Sigmoid colon (tissue), 6 donors: ENCODE measurements at regions not wholly inside any gene's neighbourhood (a gene's known extent, or its start where the extent isn't known, plus 50 kb on each side); places are given as distances from the start of the nearest gene placed in this dataset.

Source experiments
- DNase-seq: peaks from one replicate; pipeline ENCODE4 v3.0.0-alpha.2; 2019
- H3K27ac ChIP-seq, 4 donors: fragments of 200-600 bp; sonication (generic); one replicate each; pipeline ENCODE4 v1.5.1; 2016 to 2019; ENCODE audit warnings: mild to moderate bottlenecking in 1 of 4
- H3K27me3 ChIP-seq, 3 donors: fragments of 200-600 bp; sonication (generic); one replicate each; pipeline ENCODE4 v1.5.1; 2019; ENCODE audit warnings: mild to moderate bottlenecking in 1 of 3
- H3K36me3 ChIP-seq, 4 donors: fragments of 200-600 bp; sonication (generic); one replicate each; pipeline ENCODE4 v1.5.1; 2016 to 2019
- H3K4me1 ChIP-seq, 4 donors: fragments of 200-600 bp; sonication (generic); one replicate each; pipeline ENCODE4 v1.5.1; 2017 to 2019
- H3K4me3 ChIP-seq, 4 donors: fragments of 200-600 bp; sonication (generic); one replicate each; pipeline ENCODE4 v1.5.1; 2017 to 2019; ENCODE audit warnings: mild to moderate bottlenecking in 2 of 4, moderate library complexity in 1 of 4
- H3K9me3 ChIP-seq, 4 donors: fragments of 200-600 bp in 3 of 4; sonication (generic) in 3 of 4; one replicate each; pipeline versions ENCODE4 v1.5.1 to v1.6.1; 2013 to 2019
- EP300 ChIP-seq, 4 donors: sonication (generic); formaldehyde crosslinking; IDR thresholded peaks; one replicate each; pipeline ENCODE4 v1.6.1; 2017; ENCODE audit warnings: antibody characterized with exemption in 4 of 4
- POLR2A ChIP-seq, 2 donors: fragments of 450-650 bp; IDR thresholded peaks; one replicate each; pipeline ENCODE4 v1.6.1; 2016; ENCODE audit warnings: antibody characterized with exemption in 2 of 2, mild to moderate bottlenecking in 2 of 2, moderate library complexity in 2 of 2
- POLR2AphosphoS5 ChIP-seq, 4 donors: sonication (generic); formaldehyde crosslinking; IDR thresholded peaks; one replicate each; pipeline ENCODE4 v1.6.1; 2017; ENCODE audit warnings: antibody characterized with exemption in 4 of 4
- WGBS, 2 donors: extraction: QIAGEN DNeasy Blood & Tissue Kit; methylation state at CpG; one replicate each; pipeline ENCODE4 v1.1.7; 2013; 5-methylcytosine and 5-hydroxymethylcytosine counted together
- intact Hi-C: fragments of 100-400 bp; cut with DNase I; formaldehyde crosslinking; loops from one replicate; pipeline ENCODE4 v1.15.1; 2023
- TF ChIP-seq, protein P1 (sequence below), 4 experiments: fragments of 450-650 bp in 3 of 4; fragments of 200-600 bp in 1 of 4; IDR thresholded peaks; one replicate each; pipeline ENCODE4 v1.5.1; 2016 to 2019; ENCODE audit warnings: antibody characterized with exemption in 4 of 4, mild to moderate bottlenecking in 3 of 4, moderate library complexity in 2 of 4
- donor health status: healthy with polysubstance abuse.
- donor health status: healthy.

DNA sequence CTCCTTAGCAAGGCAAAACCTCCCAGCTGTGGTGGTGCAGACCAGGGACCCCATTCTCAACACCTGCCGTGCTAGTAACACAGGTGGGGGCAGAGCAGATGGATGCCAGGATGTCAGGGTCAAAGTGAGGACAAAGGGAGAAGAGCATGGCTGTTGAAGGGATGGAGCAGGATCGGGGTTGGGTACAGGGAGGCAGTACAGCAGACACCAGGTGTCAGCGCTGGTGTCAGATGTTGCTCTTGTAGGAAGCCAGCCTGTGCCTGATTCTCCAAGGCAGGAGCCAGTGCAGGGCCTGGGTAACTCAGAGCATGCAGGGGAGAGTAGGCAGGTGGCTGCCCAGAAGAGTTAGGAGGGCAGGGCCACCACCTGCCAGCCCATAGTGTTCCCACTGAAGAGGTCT, 222.1 kb upstream of the SPRED2 start:
- 81 to 83% methylated on average over 3 of the region's 3 CpGs for whole genome bisulfite sequencing, 2 donors
- TF ChIP-seq EP300 (IDR thresholded peaks at IDR 0.05), result no peak
- TF ChIP-seq, protein P1, sequence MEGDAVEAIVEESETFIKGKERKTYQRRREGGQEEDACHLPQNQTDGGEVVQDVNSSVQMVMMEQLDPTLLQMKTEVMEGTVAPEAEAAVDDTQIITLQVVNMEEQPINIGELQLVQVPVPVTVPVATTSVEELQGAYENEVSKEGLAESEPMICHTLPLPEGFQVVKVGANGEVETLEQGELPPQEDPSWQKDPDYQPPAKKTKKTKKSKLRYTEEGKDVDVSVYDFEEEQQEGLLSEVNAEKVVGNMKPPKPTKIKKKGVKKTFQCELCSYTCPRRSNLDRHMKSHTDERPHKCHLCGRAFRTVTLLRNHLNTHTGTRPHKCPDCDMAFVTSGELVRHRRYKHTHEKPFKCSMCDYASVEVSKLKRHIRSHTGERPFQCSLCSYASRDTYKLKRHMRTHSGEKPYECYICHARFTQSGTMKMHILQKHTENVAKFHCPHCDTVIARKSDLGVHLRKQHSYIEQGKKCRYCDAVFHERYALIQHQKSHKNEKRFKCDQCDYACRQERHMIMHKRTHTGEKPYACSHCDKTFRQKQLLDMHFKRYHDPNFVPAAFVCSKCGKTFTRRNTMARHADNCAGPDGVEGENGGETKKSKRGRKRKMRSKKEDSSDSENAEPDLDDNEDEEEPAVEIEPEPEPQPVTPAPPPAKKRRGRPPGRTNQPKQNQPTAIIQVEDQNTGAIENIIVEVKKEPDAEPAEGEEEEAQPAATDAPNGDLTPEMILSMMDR (IDR thresholded peaks at IDR 0.05), result no peak
- no peak for TF ChIP-seq POLR2AphosphoS5 (IDR thresholded peaks at IDR 0.05)
- TF ChIP-seq POLR2A (IDR thresholded peaks at IDR 0.05), result no peak

DNA sequence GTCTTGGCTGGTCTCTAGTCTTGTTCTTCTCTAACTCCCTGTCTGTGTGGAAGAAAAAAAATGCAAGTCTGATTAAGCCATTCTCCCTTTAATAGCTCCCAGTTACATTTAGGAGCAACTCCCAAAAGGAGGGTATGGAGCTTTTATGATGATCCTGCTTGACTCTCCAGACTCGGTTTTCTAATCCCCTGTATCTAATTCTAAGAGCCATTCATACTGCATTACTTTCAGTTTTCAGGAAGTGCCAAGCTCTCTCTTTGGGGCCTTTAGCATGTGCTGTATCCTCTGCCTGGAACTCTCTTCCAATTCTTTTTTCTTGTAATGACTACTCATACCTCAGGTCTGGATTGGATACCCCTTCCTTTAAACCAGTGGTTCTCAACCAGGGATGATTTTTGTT, 219.7 kb upstream of the SPRED2 start:
- Histone ChIP-seq H3K27ac (no peak overlapping the region), H3K4me3 (no peak overlapping the region), H3K4me1 (peaks cover 0 to 3% (median under 1%) of the 10 kb centered on the region in 4 donors), H3K36me3 (no peaks in the 10 kb centered on the region), H3K9me3 (no peaks in the 10 kb centered on the region), H3K27me3 (no peaks in the 10 kb centered on the region)
- no peak for DNase-seq
- TF ChIP-seq POLR2AphosphoS5 (IDR thresholded peaks at IDR 0.05), result no peak
- no peak for TF ChIP-seq POLR2A (IDR thresholded peaks at IDR 0.05)
- TF ChIP-seq EP300 (IDR thresholded peaks at IDR 0.05), result no peak
- TF ChIP-seq, protein P1 (IDR thresholded peaks at IDR 0.05), result no peak
- intact Hi-C loops, result no loop called here
- 45 to 71% methylated on average over 1 of the region's 1 CpG for WGBS, 2 donors

More for the DNA sequence above, 222.1 kb upstream of the SPRED2 start:
- H3K9me3 ChIP-seq, result no peaks in the 10 kb centered on the region
- intact Hi-C loops, result no loop called here
- H3K36me3 ChIP-seq, result no peaks in the 10 kb centered on the region
- H3K4me1 ChIP-seq, result peaks cover 0 to 27% (median 22%) of the 10 kb centered on the region in 4 donors
- H3K27ac ChIP-seq, result no peak overlapping the region
- no peak for DNase-seq
- H3K4me3 ChIP-seq, result no peak overlapping the region
- H3K27me3 ChIP-seq, result no peaks in the 10 kb centered on the region

DNA sequence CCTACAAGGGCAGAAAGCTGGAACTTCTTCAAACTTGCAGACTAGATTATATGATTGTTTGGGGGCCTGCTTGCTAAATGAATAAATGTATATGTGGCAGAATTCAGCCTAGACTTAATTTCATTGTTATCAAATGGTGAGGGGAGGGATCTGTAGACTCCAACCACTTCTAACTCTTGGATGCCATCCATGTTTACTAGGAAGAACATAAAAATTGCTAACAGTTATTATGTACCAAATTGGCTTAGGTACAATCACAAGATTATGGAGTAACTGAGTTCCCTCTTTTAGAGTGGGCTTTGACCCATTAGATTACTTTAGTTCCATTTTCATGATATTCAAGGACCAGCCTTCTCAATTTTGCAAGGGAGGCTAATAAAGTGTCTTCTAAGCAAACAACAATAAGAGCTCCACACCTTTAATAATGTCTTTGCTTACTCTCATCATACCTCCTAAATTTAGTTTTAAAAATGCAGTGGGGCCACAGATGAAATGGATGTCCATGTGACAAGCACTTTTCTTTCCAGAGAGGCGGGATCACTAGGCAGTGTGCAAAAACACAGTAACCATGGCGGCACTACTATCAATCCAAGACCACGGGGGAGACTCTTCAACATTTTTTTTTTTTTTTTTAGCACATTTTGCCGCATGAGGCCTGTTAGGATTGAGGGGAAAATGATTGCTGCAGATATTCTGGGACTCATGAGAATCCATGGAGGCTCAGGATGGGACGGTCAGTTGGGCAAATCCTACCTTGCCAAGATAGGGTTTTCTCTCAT, 217.6 kb upstream of the SPRED2 start:
- Histone ChIP-seq H3K4me3 (no peak overlapping the region), H3K4me1 (no peaks in the 10 kb centered on the region), H3K27ac (no peak overlapping the region), H3K36me3 (no peaks in the 10 kb centered on the region), H3K27me3 (no peaks in the 10 kb centered on the region), H3K9me3 (no peaks in the 10 kb centered on the region)
- no peak for DNase-seq
- WGBS, 2 donors, result 90 to 94% methylated on average over 5 of the region's 5 CpGs
- TF ChIP-seq, protein P1 (IDR thresholded peaks at IDR 0.05), result no peak
- TF ChIP-seq POLR2A (IDR thresholded peaks at IDR 0.05) (no peak), POLR2AphosphoS5 (IDR thresholded peaks at IDR 0.05) (no peak), EP300 (IDR thresholded peaks at IDR 0.05) (no peak)
- intact Hi-C loops, result no loop called here

DNA sequence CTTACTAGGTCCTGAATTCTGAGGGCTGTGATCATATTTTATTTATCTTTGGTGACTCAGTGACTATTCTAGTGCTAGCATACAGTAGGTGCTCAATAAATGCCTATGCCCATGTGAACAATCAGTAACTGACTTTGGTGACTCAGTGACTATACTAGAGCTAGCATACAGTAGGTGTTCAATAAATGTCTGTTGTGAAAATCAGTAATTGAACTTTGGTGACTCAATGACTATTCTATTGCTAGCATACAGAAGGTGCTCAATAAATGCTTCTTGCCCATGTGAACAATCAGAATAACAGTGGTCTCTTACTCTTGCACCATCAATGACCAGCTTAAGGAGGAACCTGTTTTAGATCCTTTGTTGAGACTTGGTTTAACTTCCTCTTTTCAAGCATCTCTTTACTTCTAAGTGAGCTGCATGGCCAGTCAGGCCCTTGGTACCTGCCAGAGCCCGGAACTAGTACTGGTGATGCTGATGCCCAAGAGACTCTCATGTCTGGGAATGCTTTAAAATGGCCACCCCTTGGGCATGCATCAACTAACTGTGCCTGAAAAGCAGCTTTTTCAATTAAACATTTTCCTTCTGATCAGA, 214.9 kb upstream of the SPRED2 start:
- TF ChIP-seq POLR2A (IDR thresholded peaks at IDR 0.05) (no peak), POLR2AphosphoS5 (IDR thresholded peaks at IDR 0.05) (no peak), EP300 (IDR thresholded peaks at IDR 0.05) (no peak)
- TF ChIP-seq, protein P1 (IDR thresholded peaks at IDR 0.05), result no peak
- WGBS, 2 donors, result 94 to 95% methylated on average over 1 of the region's 1 CpG
- Histone ChIP-seq H3K27me3 (no peaks in the 10 kb centered on the region), H3K9me3 (no peaks in the 10 kb centered on the region), H3K4me1 (no peaks in the 10 kb centered on the region), H3K36me3 (no peaks in the 10 kb centered on the region), H3K4me3 (no peak overlapping the region), H3K27ac (no peak overlapping the region)
- intact Hi-C loops, result no loop called here
- no peak for DNase-seq
